Body of pancreas (tissue), 4 donors: ENCODE measurements at regions not wholly inside any gene's neighbourhood (a gene's known extent, or its start where the extent isn't known, plus 50 kb on each side); places are given as distances from the start of the nearest gene placed in this dataset.

Experiments
- ATAC-seq: fragments of 150-250 bp; one replicate; pipeline ENCODE4 v1.9.1; 2016
- DNase-seq, 4 donors: peaks; one replicate each; pipeline ENCODE4 v3.0.0-alpha.2; 2019
- H3K27ac ChIP-seq, 4 donors: fragments of 200-600 bp; sonication (generic); 1 replicate in 3 of 4; 2 replicates in 1 of 4; pipeline versions ENCODE4 v1.5.1 to v1.6.1; 2016 to 2019; ENCODE audit warnings: mild to moderate bottlenecking in 1 of 4, mixed read lengths in 1 of 4, moderate library complexity in 1 of 4
- H3K27me3 ChIP-seq, 2 donors: fragments of 200-600 bp; sonication (generic); one replicate each; pipeline ENCODE4 v1.6.0; 2016; ENCODE audit warnings: mild to moderate bottlenecking in 1 of 2
- H3K36me3 ChIP-seq, 2 donors: fragments of 200-600 bp; sonication (generic); replicated peaks in 1 of 2; 2 replicates each; pipeline ENCODE4 v1.5.1; 2016; ENCODE audit warnings: low read depth in 2 of 2; ENCODE audit not compliant: insufficient read depth in 1 of 2
- H3K4me1 ChIP-seq: fragments of 200-600 bp; sonication (generic); one replicate; pipeline ENCODE4 v1.6.0; 2016
- H3K4me3 ChIP-seq, 2 donors: fragments of 200-600 bp; sonication (generic); 1 replicate in 1 of 2; 2 replicates in 1 of 2; pipeline ENCODE4 v1.5.1; 2016 to 2019
- H3K9me3 ChIP-seq, 3 donors: fragments of 200-600 bp; sonication (generic); 1 replicate in 2 of 3; 2 replicates in 1 of 3; pipeline ENCODE4 v1.5.1; 2016
- POLR2A ChIP-seq, 3 donors: fragments of 450-650 bp; IDR thresholded peaks; one replicate each; pipeline ENCODE4 v1.6.1; 2016; ENCODE audit warnings: antibody characterized with exemption in 3 of 3, mild to moderate bottlenecking in 2 of 3
- WGBS, 2 donors: methylation state at CpG; one replicate each; pipeline ENCODE4 v1.1.5; 2017; 5-methylcytosine and 5-hydroxymethylcytosine counted together
- intact Hi-C: fragments of 100-400 bp; cut with DNase I; formaldehyde crosslinking; loops from one replicate; pipeline ENCODE4 v1.15.1; 2023
- TF ChIP-seq, protein P1 (sequence below), 7 experiments: fragments of 450-650 bp in 4 of 7; fragments of 200-600 bp in 3 of 7; sonication (generic) in 3 of 7; IDR thresholded peaks; one replicate each; pipeline ENCODE4 v1.5.1; 2016 to 2019; ENCODE audit warnings: antibody characterized with exemption in 7 of 7

DNA sequence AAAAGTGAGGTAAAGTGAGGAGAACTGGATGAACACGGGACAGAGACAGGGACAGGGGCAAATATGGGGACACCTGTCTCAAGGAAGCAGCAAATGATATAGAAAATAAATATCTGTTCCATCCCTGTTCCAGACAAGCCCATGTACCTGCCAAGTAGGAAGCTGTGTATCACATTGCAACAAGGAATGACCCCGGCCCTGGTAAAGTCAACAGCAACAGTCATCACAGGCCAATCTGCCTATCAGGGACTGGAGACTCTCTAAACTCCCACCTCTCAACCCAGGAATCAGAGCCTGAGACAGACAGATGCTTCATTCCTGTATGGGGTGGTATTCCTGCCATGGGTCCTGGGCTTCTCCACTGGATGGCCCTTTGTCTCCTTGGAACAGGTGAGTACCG, 156.6 kb upstream of the PRSS1 start:
- Histone ChIP-seq H3K4me1 (peaks cover 64% of the 10 kb centered on the region), H3K4me3 (no peak overlapping the region), H3K36me3 (no peaks in the 10 kb centered on the region), H3K27me3 (no peaks in the 10 kb centered on the region), H3K27ac (peak overlapping the region in 3 of 4 donors; percentile 32 to 63 (median 56)), H3K9me3 (no peaks in the 10 kb centered on the region)
- ATAC-seq, result no peak
- TF ChIP-seq POLR2A (IDR thresholded peaks at IDR 0.05), result no peak
- TF ChIP-seq, protein P1, sequence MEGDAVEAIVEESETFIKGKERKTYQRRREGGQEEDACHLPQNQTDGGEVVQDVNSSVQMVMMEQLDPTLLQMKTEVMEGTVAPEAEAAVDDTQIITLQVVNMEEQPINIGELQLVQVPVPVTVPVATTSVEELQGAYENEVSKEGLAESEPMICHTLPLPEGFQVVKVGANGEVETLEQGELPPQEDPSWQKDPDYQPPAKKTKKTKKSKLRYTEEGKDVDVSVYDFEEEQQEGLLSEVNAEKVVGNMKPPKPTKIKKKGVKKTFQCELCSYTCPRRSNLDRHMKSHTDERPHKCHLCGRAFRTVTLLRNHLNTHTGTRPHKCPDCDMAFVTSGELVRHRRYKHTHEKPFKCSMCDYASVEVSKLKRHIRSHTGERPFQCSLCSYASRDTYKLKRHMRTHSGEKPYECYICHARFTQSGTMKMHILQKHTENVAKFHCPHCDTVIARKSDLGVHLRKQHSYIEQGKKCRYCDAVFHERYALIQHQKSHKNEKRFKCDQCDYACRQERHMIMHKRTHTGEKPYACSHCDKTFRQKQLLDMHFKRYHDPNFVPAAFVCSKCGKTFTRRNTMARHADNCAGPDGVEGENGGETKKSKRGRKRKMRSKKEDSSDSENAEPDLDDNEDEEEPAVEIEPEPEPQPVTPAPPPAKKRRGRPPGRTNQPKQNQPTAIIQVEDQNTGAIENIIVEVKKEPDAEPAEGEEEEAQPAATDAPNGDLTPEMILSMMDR (IDR thresholded peaks at IDR 0.05), result no peak
- intact Hi-C loops, result no loop called here
- DNase-seq, result peak in 3 of 4 donors; percentile 32 to 36 (median 34)
- WGBS, 2 donors, result 43 to 56% methylated on average over 3 of the region's 3 CpGs

DNA sequence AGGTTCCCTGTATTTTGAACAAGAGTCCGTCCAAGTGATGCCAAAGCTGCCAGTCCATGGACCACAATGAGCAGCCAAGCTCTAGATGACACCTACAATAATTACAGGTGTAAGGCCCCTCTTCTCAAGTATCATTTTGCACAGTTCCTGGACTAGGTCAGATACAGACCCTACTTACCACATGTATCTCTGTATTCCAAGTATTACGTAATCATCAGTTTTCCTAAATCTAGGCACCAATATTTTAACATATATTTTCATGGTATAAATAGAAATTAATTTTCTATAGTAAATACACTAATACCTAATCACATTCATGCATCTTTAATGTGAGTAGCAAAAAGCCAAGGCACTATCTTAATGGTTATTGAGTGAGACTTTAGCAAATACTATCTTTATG, 157.0 kb upstream of the PRSS1 start:
- Histone ChIP-seq H3K4me3 (no peak overlapping the region), H3K27ac (peak overlapping the region in 2 of 4 donors; percentile 56 to 63), H3K9me3 (no peaks in the 10 kb centered on the region), H3K27me3 (no peaks in the 10 kb centered on the region), H3K4me1 (peaks cover 64% of the 10 kb centered on the region), H3K36me3 (no peaks in the 10 kb centered on the region)
- TF ChIP-seq POLR2A (IDR thresholded peaks at IDR 0.05), result no peak
- DNase-seq (no peak), ATAC-seq (no peak)
- 65 to 94% methylated on average over 2 of the region's 2 CpGs for WGBS, 2 donors
- intact Hi-C loops, result no loop called here

DNA sequence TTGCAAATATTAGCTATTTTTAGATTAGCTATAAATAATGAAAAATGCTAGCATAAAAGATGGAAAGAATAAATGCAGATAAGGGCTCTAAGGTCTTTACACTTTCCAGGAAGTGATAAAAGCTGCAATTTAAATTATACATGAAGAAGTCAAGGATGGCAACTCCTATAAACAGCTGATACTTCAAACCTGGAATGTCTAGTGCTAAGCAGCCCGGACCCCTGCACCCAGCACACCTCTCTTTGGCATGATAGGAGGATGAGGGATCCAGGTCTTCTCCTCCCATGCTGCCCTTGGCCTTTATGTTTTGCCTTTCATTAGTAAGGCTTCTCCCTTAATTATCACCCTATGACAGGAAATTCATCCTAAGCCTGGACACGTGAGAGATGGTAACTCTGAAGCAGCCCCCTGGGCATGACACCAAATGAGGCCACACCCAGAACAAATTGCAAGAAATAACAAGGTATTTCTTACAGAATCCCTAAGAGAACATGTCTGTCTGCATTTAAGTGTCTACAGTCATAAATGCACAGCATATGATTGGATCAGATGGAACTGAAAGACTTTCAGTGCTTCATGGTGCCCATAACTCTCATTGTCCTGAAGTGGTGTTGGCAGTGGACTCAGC, 158.3 kb upstream of the PRSS1 start:
- peak overlapping the region in 3 of 4 donors; percentile 53 to 85 (median 66) for H3K27ac ChIP-seq
- no peak overlapping the region for H3K4me3 ChIP-seq
- peaks cover 59% of the 10 kb centered on the region for H3K4me1 ChIP-seq
- ATAC-seq, result no peak
- no peaks in the 10 kb centered on the region for H3K27me3 ChIP-seq
- H3K9me3 ChIP-seq, result no peaks in the 10 kb centered on the region
- TF ChIP-seq, protein P1 (IDR thresholded peaks at IDR 0.05), result no peak
- no peak for TF ChIP-seq POLR2A (IDR thresholded peaks at IDR 0.05)
- intact Hi-C loops, result no loop called here
- 50 to 66% methylated on average over 2 of the region's 2 CpGs for WGBS, 2 donors
- H3K36me3 ChIP-seq, result no peaks in the 10 kb centered on the region
- DNase-seq, result no peak

DNA sequence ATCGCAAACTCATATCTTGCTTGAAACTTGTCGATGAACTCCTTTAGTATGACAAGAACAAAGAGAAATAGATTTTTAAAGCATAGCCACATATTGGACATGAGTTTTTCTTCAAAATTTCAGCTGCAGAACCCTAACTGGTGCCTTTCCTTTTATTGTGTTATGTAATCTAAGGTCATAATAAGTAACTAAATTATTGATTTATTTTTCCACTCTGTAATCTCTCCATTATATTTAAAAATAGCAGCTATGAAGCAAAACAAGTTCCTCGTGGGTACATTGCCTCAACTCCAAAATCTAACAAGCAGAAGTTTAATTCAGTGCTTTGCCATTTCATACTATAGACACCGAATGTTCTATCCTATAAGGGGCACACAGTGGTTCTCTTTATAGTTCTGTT, 159.2 kb upstream of the PRSS1 start:
- Histone ChIP-seq H3K4me1 (peaks cover 54% of the 10 kb centered on the region), H3K9me3 (no peaks in the 10 kb centered on the region), H3K4me3 (no peak overlapping the region), H3K36me3 (no peaks in the 10 kb centered on the region), H3K27me3 (no peaks in the 10 kb centered on the region), H3K27ac (peak overlapping the region in 3 of 4 donors; percentile 53 to 85 (median 66))
- WGBS, 2 donors, result 12 to 16% methylated on average over 4 of the region's 4 CpGs
- intact Hi-C loops, result no loop called here
- ATAC-seq (peak; percentile 77), DNase-seq (no peak)
- no peak for TF ChIP-seq POLR2A (IDR thresholded peaks at IDR 0.05)
- TF ChIP-seq, protein P1 (IDR thresholded peaks at IDR 0.05), result no peak

DNA sequence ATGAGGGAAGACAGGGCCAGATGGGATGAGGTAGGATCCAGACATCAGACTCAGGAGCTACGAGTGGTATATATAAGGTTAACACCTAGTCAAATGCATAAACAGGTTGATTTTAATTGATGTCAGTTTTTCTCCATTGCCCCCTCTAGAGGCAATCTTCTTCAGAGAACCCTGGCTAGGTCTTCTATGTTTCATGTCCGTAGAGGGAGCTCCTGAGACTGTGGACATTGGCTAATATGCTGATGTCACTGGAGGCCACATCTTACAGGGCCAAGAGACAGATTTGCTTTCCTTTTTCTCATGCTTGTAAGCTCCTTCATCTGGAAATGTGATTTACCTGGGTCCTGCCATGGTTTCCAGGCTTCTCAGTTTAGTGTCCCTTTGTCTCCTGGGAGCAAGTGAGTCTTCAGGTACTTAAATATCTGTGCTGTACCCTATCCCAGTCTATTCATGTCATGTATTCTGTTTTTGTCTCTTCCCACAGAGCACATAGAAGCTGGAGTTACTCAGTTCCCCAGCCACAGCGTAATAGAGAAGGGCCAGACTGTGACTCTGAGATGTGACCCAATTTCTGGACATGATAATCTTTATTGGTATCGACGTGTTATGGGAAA, 161.6 kb upstream of the PRSS1 start:
- WGBS, 2 donors, result 31 to 35% methylated on average over 5 of the region's 5 CpGs
- H3K27ac ChIP-seq, result peak overlapping the region; percentile 45 to 85 (median 69)
- peak; percentile 89 for ATAC-seq
- H3K36me3 ChIP-seq, result no peaks in the 10 kb centered on the region
- H3K9me3 ChIP-seq, result no peaks in the 10 kb centered on the region
- H3K4me3 ChIP-seq, result no peak overlapping the region
- intact Hi-C loops, result no loop called here
- H3K4me1 ChIP-seq, result peaks cover 49% of the 10 kb centered on the region
- H3K27me3 ChIP-seq, result no peaks in the 10 kb centered on the region
- no peak for TF ChIP-seq POLR2A (IDR thresholded peaks at IDR 0.05)
- TF ChIP-seq, protein P1 (IDR thresholded peaks at IDR 0.05), result peak; percentile 49 to 88 (median 82)
- peak; percentile 49 to 83 (median 64) for DNase-seq
